ENCODE measurements at regions not wholly inside any gene's neighbourhood (a gene's known extent, or its start where the extent isn't known, plus 50 kb on each side); places are given as distances from the start of the nearest gene placed in this dataset.

GRCh38 chr4:13881892-13882291, 254.4 kb upstream of the BOD1L1 start:
- Histone ChIP-seq H3K79me2 (ENCODE audit: insufficient read depth, low read length) (no peaks in the 10 kb centered on the region), H3T11ph (ENCODE audit: low read length) (no peak overlapping the region), H3K23ac (ENCODE audit: insufficient read length, low read depth, low read length) (no peak overlapping the region), H3K9ac (ENCODE audit: extremely low read depth, insufficient read length, low read length) (no peak overlapping the region), H3K4me2 (ENCODE audit: insufficient read depth, insufficient read length, low read length) (no peak overlapping the region), H2BK120ac (ENCODE audit: low read depth, low read length, poor library complexity, severe bottlenecking) (no peak overlapping the region), H3K18ac (ENCODE audit: insufficient read length, low read depth, low read length) (no peak overlapping the region), H3K4ac (ENCODE audit: low read depth, low read length) (no peak overlapping the region), H3K23me2 (ENCODE audit: insufficient read length, low read depth, low read length, poor library complexity, severe bottlenecking) (no peaks in the 10 kb centered on the region), H3K27ac (ENCODE audit: insufficient read length, low read depth, low read length) (no peak overlapping the region), H4K5ac (ENCODE audit: insufficient read length, low read depth, low read length) (no peak overlapping the region), H3K9me3 (ENCODE audit: control insufficient read depth, low read depth, low read length) (no peaks in the 10 kb centered on the region), H2AK5ac (ENCODE audit: insufficient read length, low read length) (no peak overlapping the region), H2BK20ac (ENCODE audit: low read depth, low read length, poor library complexity, severe bottlenecking) (no peak overlapping the region), H2AFZ (ENCODE audit: low read length) (no peak overlapping the region), H3K14ac (ENCODE audit: insufficient read depth, low read length) (no peak overlapping the region), H4K8ac (replicated peaks; ENCODE audit: insufficient read length, low read depth, low read length) (no peak overlapping the region), H3K79me1 (ENCODE audit: insufficient read depth, low read depth, low read length, poor library complexity, severe bottlenecking) (no peaks in the 10 kb centered on the region), H3K56ac (ENCODE audit: insufficient read length, low read depth, low read length) (no peak overlapping the region), H3K4me1 (ENCODE audit: insufficient read depth, low read length) (no peaks in the 10 kb centered on the region), H2BK15ac (ENCODE audit: low read depth, low read length) (no peak overlapping the region), H3K27me3 (ENCODE audit: insufficient read depth, low read length) (no peaks in the 10 kb centered on the region), H2BK12ac (ENCODE audit: insufficient read length, low read depth, low read length) (no peak overlapping the region), H4K20me1 (ENCODE audit: control insufficient read depth, insufficient read depth, insufficient read length) (no peaks in the 10 kb centered on the region), H2BK5ac (ENCODE audit: insufficient read length, low read length) (no peak overlapping the region), H4K91ac (ENCODE audit: insufficient read length, low read depth, low read length) (no peak overlapping the region)
- Mint-ChIP-seq H3K36me3 (ENCODE audit: insufficient read depth in 1 of 3, low read depth in 3 of 3) (no peaks in the 10 kb centered on the region), H3K4me3 (no peak overlapping the region), H3K9me3 (0 out of 5 replicates have a peak, but pooled peaks cover 0 to 2% of the 10 kb centered on the region in 2 experiments), H3K4me1 (no peaks in the 10 kb centered on the region), H3K27ac (no peak overlapping the region; a peak in 1 of 7 replicates), H3K27me3 (ENCODE audit: low read depth) (no peaks in the 10 kb centered on the region)
- no peak for TF ChIP-seq CTCF (conservative IDR thresholded peaks at IDR 0.05)
- no CpG with 5 or more reads among the region's 4 CpGs for WGBS (ENCODE audit: extremely low coverage, insufficient read length, low lambda C conversion rate)
- no peak for DNase-seq

All from H9 (cell line).